Spinal cord (tissue), 9 donors: ENCODE measurements at regions not wholly inside any gene's neighbourhood (a gene's known extent, or its start where the extent isn't known, plus 50 kb on each side); places are given as distances from the start of the nearest gene placed in this dataset.
A peak's percentile ranks its signal among the peaks of the same experiment; 100 is the strongest.

Source experiments
- DNase-seq, 6 donors: peaks; one replicate each; pipeline versions ENCODE4 v3.0.0 to v3.0.0-alpha.2; 2013 to 2015; ENCODE audit warnings: low spot score in 6 of 6, low read depth in 4 of 6
- H3K27ac ChIP-seq: one replicate; pipeline ENCODE4 v1.5.1; 2013; ENCODE audit warnings: low read depth, low read length, control low read depth
- H3K27me3 ChIP-seq: one replicate; pipeline ENCODE4 v1.6.1; 2013; ENCODE audit warnings: low read length; ENCODE audit not compliant: control insufficient read depth, insufficient read depth
- H3K36me3 ChIP-seq: one replicate; pipeline ENCODE4 v1.6.1; 2013; ENCODE audit warnings: low read length; ENCODE audit not compliant: control insufficient read depth, insufficient read depth
- H3K4me1 ChIP-seq: one replicate; pipeline ENCODE4 v1.6.1; 2013; ENCODE audit warnings: low read length; ENCODE audit not compliant: control insufficient read depth, insufficient read depth
- H3K4me3 ChIP-seq: one replicate; pipeline ENCODE4 v1.5.1; 2013; ENCODE audit warnings: low read depth, low read length, control low read depth
- H3K9me3 ChIP-seq: one replicate; pipeline ENCODE4 v1.6.1; 2013; ENCODE audit warnings: low read length; ENCODE audit not compliant: control insufficient read depth, insufficient read depth
- WGBS: methylation state at CpG from one replicate; pipeline ENCODE4 v1.1.5; 2013; ENCODE audit warnings: missing lambda C conversion rate; ENCODE audit not compliant: insufficient coverage; 5-methylcytosine and 5-hydroxymethylcytosine counted together
- donor health status: healthy.

DNA sequence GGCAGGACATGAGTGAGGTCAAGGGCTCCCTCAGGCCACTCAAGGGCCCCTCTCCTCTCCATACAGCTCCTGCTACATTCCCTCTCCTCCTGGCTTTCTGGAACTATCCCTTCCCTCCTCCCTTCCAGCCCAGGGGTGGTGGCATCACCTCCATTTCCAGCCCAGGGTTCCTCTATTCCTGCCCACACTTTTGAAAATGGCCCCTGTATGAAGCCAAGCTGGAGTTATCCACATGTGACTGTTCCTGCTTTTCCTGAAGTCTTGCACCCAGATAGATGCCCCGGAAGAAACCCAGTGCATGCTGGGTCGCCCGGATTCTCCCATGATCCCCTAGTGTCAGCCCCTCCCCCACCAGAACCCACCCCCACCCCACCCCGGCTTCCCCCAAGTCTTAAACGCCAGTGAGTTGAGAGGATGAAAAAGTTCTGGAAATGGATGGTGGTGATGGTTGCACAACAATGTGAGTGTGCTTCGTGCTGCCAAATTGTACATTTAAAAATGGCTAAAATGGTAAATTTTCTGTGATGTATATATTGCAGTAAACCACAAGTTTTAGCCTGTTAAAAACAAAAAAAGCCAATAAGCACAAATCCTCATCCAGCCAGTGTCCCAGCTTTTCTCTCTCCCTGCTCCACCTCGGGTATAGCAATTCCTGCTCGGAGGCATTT lies 136.9 kb downstream of the SCARB1 start:
- Histone ChIP-seq H3K27me3 (no peaks in the 10 kb centered on the region), H3K36me3 (no peaks in the 10 kb centered on the region), H3K4me3 (no peak overlapping the region), H3K27ac (peak overlapping the region; percentile 40), H3K9me3 (no peaks in the 10 kb centered on the region), H3K4me1 (peaks cover 17% of the 10 kb centered on the region)
- DNase-seq: no peak
- 21% methylated on average over 2 of the region's 8 CpGs for WGBS

DNA sequence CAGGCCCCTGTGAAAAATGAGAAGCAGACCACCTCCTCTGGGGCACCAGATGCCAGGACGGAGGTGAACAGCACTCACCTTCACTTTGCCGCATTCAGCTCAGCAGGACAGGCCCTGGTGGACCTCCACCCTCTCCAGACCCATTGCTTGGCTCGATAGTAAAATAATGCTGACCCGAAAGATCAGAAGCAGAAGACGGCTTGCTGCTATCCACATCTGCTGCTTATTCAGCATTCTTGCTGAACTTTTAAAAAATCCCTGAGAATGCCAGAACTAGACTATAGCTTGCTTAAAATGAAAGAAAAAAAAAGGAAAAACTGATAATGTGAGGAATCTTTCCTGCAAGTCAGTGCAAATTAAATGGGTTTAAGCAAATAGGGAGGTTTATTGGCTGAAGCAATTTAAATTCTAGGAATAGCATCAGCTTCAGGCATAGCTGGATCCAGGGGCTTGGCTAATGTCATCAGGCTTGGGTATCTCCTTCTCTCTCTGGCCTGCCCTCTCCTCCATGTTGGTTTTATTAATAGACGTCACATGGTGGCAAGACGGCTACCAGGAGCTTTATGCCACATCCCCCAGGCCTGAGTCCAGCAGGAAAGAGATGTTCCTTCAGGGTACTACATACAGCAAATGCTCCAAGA lies 137.9 kb downstream of the SCARB1 start:
- WGBS: 94% methylated on average over 6 of the region's 7 CpGs
- no peaks in the 10 kb centered on the region for H3K27me3 ChIP-seq
- peak overlapping the region; percentile 33 for H3K27ac ChIP-seq

DNA sequence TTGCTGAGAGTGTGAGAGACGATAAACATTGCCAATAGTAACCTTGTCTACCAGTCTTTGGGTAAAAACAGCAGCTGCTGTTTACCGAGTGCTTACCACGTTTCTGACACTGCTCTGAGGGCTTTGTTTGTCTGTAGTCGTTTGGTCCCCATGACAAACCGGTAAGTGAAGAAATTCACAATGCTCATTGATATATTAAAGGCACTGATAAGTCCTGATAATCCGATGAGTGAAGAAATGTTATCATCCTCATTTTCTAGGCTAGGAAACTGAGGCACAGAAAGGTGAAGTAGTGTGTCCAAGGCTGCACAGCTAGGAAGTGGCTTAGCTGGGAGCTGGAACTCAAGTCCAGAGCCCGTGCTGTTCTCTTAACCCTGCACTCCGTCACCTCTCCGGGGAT lies 138.6 kb downstream of the SCARB1 start:
- peaks cover 33% of the 10 kb centered on the region for H3K4me1 ChIP-seq
- no peaks in the 10 kb centered on the region for H3K9me3 ChIP-seq
- no peak overlapping the region for H3K4me3 ChIP-seq
- H3K27ac ChIP-seq: peak overlapping the region; percentile 33
- H3K36me3 ChIP-seq: no peaks in the 10 kb centered on the region
- WGBS: 92% methylated on average over 8 of the region's 9 CpGs
- DNase-seq: no peak
- H3K27me3 ChIP-seq: no peaks in the 10 kb centered on the region

More for the DNA sequence above, 137.9 kb downstream of the SCARB1 start:
- DNase-seq: no peak
- no peaks in the 10 kb centered on the region for H3K9me3 ChIP-seq
- H3K36me3 ChIP-seq: no peaks in the 10 kb centered on the region
- no peak overlapping the region for H3K4me3 ChIP-seq
- peaks cover 26% of the 10 kb centered on the region for H3K4me1 ChIP-seq

DNA sequence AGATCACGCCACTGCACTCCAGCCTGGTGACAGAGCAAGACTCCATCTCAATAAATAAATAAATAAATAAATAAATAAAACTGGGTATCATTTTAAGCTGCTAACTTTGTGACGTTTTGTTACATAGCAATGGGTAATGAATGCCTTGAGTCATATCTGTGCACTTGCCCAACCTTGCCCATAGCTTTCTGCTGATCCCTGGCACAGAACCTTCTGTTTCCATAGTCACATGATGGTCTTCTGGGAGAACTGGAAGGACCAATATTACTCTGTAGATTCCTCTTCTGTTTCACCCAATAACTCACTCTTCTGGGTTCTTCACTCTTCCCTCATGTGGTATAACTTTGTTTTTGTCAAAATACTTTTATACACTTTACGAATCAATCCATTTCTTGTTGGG lies 140.8 kb downstream of the SCARB1 start:
- H3K4me3 ChIP-seq: no peak overlapping the region
- no CpG with 5 or more reads among the region's 3 CpGs for WGBS
- H3K27me3 ChIP-seq: no peaks in the 10 kb centered on the region
- H3K36me3 ChIP-seq: no peaks in the 10 kb centered on the region
- no peaks in the 10 kb centered on the region for H3K9me3 ChIP-seq
- DNase-seq: no peak
- H3K27ac ChIP-seq: no peak overlapping the region
- peaks cover 41% of the 10 kb centered on the region for H3K4me1 ChIP-seq

DNA sequence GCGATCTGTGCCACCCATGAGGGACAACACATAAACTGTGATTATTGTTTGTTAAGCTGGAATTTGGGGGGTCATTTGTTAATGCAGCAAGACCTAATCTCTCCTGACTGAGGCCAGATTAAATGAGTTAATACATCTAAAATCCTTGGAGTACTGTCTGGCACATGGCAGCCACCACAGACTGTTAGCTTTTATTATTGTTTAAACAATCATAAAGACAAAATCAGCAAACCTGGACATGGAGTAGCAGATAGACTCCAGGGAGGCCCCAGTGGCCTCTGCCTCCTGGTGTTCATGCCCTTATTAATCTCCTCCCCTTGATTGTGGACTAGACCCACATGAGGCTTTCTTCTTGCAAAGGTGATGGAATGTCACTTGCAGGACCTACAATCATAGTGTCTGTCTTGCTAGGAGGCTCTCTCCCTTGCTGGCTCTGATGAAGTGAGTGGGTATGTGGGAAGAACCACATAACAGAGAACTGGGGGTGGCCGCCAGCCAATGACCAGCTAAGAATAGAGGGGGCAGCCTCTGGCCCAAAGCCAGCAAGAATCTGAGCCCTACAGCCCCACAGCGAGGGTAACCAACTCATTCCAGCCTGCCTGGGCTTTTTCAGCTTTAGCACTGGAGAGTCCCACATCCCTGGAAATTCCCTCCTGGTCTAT lies 142.0 kb downstream of the SCARB1 start:
- peak overlapping the region; percentile 25 for H3K27ac ChIP-seq

DNA sequence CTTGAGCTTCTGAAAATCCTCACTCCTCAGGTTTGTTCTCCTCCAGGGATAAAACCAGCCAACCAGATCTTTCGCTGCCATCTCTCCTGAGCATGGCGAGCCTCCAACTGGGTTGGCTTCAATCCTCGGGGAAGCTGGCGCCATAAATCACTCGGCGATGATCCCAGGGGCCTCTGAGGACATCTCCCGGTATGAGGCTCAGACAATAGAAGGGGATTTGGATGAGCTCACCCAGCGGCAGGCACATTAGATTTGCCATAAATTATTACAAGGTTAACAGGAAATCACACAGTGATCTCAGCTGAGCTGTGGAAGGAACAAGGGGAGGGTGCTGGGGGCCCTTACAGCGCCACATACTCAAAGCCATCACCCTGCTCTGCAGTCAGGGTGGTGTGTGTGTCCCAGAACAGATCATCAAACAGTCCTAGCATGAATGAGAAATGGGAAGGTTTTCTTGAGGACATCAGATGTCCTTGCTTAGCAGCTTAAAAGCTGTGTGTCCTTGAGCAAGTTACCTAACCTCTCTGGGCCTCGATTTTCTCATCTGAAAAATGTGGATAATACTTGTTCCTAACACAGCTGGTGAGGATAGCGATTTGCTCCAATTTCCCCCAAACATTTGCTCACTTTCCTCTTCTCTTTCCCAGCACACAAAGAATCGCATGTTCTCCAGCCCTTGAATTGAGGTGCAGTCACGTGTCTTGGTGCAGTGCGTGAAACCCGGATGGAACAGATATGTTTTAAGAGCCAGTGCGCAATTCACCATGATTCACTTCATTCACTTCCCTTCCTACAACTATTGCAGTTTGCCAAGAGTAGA lies 142.8 kb downstream of the SCARB1 start:
- Histone ChIP-seq H3K36me3 (no peaks in the 10 kb centered on the region), H3K27ac (peak overlapping the region; percentile 25), H3K27me3 (peaks cover 3% of the 10 kb centered on the region), H3K9me3 (no peaks in the 10 kb centered on the region), H3K4me1 (peaks cover 32% of the 10 kb centered on the region), H3K4me3 (no peak overlapping the region)
- 28% methylated on average over 7 of the region's 16 CpGs for WGBS
- peak in 2 of 6 donors; percentile 90 to 92 for DNase-seq

More for the DNA sequence above, 142.0 kb downstream of the SCARB1 start:
- DNase-seq: peak in 2 of 6 donors; percentile 56 to 62
- WGBS: 35% methylated on average over 2 of the region's 3 CpGs
- no peaks in the 10 kb centered on the region for H3K36me3 ChIP-seq
- H3K27me3 ChIP-seq: peaks cover 3% of the 10 kb centered on the region
- H3K4me1 ChIP-seq: peaks cover 34% of the 10 kb centered on the region
- no peaks in the 10 kb centered on the region for H3K9me3 ChIP-seq
- no peak overlapping the region for H3K4me3 ChIP-seq

DNA sequence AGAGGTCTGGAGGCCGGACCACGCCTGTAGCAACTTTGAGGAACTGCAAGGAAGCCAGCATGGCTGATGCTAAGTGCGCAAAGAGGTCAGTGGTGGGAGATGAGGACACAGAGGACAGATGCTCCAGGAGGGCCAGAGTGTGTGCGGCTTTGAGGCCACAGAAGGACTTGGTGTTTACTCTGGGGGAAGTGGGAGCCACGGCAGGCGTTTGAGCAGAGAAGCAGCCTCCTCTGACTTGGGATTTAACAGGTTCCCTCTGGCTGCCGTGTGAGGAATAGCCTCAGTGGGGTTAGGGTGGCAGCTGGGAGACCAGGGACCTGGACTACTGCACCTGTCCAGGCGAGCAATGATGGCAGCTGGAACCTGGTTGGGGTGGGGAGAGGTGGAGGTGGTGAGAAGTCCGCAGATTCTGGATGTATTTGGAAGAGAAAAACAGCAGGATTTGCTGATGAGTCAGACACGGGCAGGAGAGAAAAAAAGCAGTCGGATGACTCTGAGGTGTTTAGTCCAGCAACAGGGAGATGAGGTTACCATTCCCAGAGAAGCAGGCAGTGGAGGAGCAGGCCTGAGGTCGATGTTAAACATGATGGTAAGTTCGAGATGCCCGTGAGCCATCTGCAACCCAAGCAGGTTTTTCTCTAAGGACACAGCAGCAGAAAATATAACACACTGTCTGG lies 143.5 kb downstream of the SCARB1 start:
- H3K4me1 ChIP-seq: peaks cover 39% of the 10 kb centered on the region
- no peak overlapping the region for H3K4me3 ChIP-seq
- H3K9me3 ChIP-seq: no peaks in the 10 kb centered on the region
- no peaks in the 10 kb centered on the region for H3K36me3 ChIP-seq
- WGBS: 68% methylated on average over 14 of the region's 14 CpGs
- DNase-seq: no peak
- H3K27ac ChIP-seq: peak overlapping the region; percentile 22
- peaks cover 7% of the 10 kb centered on the region for H3K27me3 ChIP-seq

DNA sequence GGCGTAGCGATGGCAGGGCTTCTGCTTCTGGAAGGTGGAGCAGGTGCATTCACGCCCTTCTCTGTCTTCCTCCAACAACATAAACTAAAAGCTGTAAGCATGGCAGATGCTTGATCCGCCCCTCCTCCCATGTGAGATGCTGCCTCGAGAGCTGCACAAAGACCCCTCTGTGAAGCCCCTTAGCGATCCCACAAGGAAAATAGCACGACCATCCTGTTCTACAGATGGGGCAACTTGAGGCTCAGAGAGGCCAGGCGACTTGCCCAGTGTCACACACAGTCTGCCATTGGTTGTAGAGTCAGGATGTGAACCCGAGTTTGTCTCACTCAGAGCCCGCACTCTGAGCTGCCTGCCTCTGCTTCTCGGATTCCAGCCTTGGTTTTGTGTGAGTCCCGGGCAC lies 144.4 kb downstream of the SCARB1 start:
- peak in 2 of 6 donors; percentile 71 to 82 for DNase-seq
- peaks cover 44% of the 10 kb centered on the region for H3K4me1 ChIP-seq
- H3K4me3 ChIP-seq: no peak overlapping the region
- no peak overlapping the region for H3K27ac ChIP-seq
- 51% methylated on average over 12 of the region's 12 CpGs for WGBS
- H3K9me3 ChIP-seq: no peaks in the 10 kb centered on the region
- H3K27me3 ChIP-seq: peaks cover 7% of the 10 kb centered on the region
- no peaks in the 10 kb centered on the region for H3K36me3 ChIP-seq

DNA sequence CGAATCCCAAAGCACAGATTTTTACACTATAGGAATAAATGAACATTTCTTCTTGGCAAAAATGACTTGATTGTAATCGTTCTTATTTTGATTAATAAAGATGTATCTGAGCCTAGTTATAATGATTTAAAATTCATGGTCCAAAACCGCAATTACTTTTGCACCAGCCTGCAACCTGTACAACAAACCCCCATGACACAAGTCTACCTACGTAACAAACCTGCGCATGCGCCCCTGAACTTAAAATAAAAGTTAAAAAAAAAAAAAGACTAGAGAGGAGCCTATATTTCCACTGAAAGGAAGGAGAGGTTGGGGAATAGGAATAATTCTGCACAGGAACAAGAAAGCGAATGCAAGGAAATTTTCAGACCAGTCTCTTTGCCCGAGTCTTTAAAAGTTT lies 145.2 kb downstream of the SCARB1 start:
- H3K27me3 ChIP-seq: peaks cover 7% of the 10 kb centered on the region
- H3K27ac ChIP-seq: no peak overlapping the region
- no peaks in the 10 kb centered on the region for H3K9me3 ChIP-seq
- WGBS: 90% methylated on average over 2 of the region's 8 CpGs
- H3K4me3 ChIP-seq: no peak overlapping the region
- H3K36me3 ChIP-seq: no peaks in the 10 kb centered on the region
- H3K4me1 ChIP-seq: peaks cover 47% of the 10 kb centered on the region
- DNase-seq: no peak
